ENCODE measurements at regions not wholly inside any gene's neighbourhood (a gene's known extent, or its start where the extent isn't known, plus 50 kb on each side); places are given as distances from the start of the nearest gene placed in this dataset.
"Not testable (repeated sequence)": the region's sequence is repeated elsewhere in the genome, so short reads cannot be mapped to it uniquely, and the experiment has no call there.

- intact Hi-C loops (cut with micrococcal nuclease), result loop anchor here (5.0 kb wide), 1 partner anchor 1028 kb away; no protein-coding TSS in a partner anchor
Measured at GRCh38 chr1:217138799-217139466, 415.7 kb upstream of the ESRRG start.

GRCh38 chr1:217138173-217138765, 415.0 kb upstream of the ESRRG start:
- intact Hi-C loops (cut with micrococcal nuclease), result loop anchor here (5.0 kb wide), 1 partner anchor 1029 kb away; no protein-coding TSS in a partner anchor

- intact Hi-C loops (cut with micrococcal nuclease), result loop anchor here (5.0 kb wide), 1 partner anchor 1030 kb away; no protein-coding TSS in a partner anchor
Measured at GRCh38 chr1:217137210-217137881, 414.1 kb upstream of the ESRRG start.

GRCh38 chr1:217136895-217137205, 413.6 kb upstream of the ESRRG start:
- intact Hi-C loops (cut with micrococcal nuclease), result loop anchor here (5.0 kb wide), 1 partner anchor 1030 kb away; no protein-coding TSS in a partner anchor

GRCh38 chr1:217135987-217136894, 413.0 kb upstream of the ESRRG start:
- intact Hi-C loops (cut with micrococcal nuclease), result loop anchor here (5.0 kb wide), 1 partner anchor 1031 kb away; no protein-coding TSS in a partner anchor

GRCh38 chr1:217135569-217135915, 412.3 kb upstream of the ESRRG start:
- intact Hi-C loops (cut with micrococcal nuclease), result loop anchor here (5.0 kb wide), 1 partner anchor 1032 kb away; no protein-coding TSS in a partner anchor

GRCh38 chr1:217134857-217135568, 411.8 kb upstream of the ESRRG start:
- intact Hi-C loops (cut with micrococcal nuclease), result loop anchor here (5.0 kb wide), 1 partner anchor 1032 kb away; no protein-coding TSS in a partner anchor

GRCh38 chr1:217133958-217134856, 411.0 kb upstream of the ESRRG start:
- intact Hi-C loops (cut with micrococcal nuclease), result no loop called here

GRCh38 chr1:217133092-217133491, 409.9 kb upstream of the ESRRG start:
- intact Hi-C loops (cut with micrococcal nuclease), result no loop called here

GRCh38 chr1:217123340-217123739, 400.1 kb upstream of the ESRRG start:
- intact Hi-C loops (cut with micrococcal nuclease), result not testable (repeated sequence)

- intact Hi-C loops (cut with micrococcal nuclease), result no loop called here
Measured at GRCh38 chr1:217117973-217118465, 394.8 kb upstream of the ESRRG start.

GRCh38 chr1:217115404-217116380, 392.5 kb upstream of the ESRRG start:
- intact Hi-C loops (cut with micrococcal nuclease), result no loop called here

GRCh38 chr1:217109928-217110327, 386.7 kb upstream of the ESRRG start:
- intact Hi-C loops (cut with micrococcal nuclease), result no loop called here

- intact Hi-C loops (cut with micrococcal nuclease), result no loop called here
Measured at GRCh38 chr1:217106231-217106901, 383.1 kb upstream of the ESRRG start.

GRCh38 chr1:217105437-217105836, 382.2 kb upstream of the ESRRG start:
- intact Hi-C loops (cut with micrococcal nuclease), result no loop called here

- intact Hi-C loops (cut with micrococcal nuclease), result no loop called here
Measured at GRCh38 chr1:217097819-217098218, 374.6 kb upstream of the ESRRG start.

- intact Hi-C loops (cut with micrococcal nuclease), result no loop called here
Measured at GRCh38 chr1:217096200-217096599, 373.0 kb upstream of the ESRRG start.

Measured in T-helper 1 cell treated with Interleukin-12 subunit alpha and Interleukin-12 subunit beta and Interleukin-4 antibody, amounts not matched to agents 30 ng/mL and 1 ng/mL, for 36 hours (primary cell).